DND-41 (cell line): ENCODE measurements at regions not wholly inside any gene's neighbourhood (a gene's known extent, or its start where the extent isn't known, plus 50 kb on each side); places are given as distances from the start of the nearest gene placed in this dataset.

Experiments
- EZH2 ChIP-seq: IDR thresholded peaks from 3 replicates; pipeline ENCODE4 v1.6.1; 2012; ENCODE audit warnings: borderline replicate concordance, low read depth, mild to moderate bottlenecking, moderate library complexity, low read length, inconsistent platforms; ENCODE audit not compliant: severe bottlenecking
- TF ChIP-seq, protein P1 (sequence below): IDR thresholded peaks from 2 replicates; pipeline ENCODE4 v1.5.1; 2012; ENCODE audit warnings: borderline replicate concordance, low read length, moderate library complexity, mild to moderate bottlenecking; ENCODE audit not compliant: poor library complexity, severe bottlenecking; ENCODE audit errors: extremely low read depth

DNA sequence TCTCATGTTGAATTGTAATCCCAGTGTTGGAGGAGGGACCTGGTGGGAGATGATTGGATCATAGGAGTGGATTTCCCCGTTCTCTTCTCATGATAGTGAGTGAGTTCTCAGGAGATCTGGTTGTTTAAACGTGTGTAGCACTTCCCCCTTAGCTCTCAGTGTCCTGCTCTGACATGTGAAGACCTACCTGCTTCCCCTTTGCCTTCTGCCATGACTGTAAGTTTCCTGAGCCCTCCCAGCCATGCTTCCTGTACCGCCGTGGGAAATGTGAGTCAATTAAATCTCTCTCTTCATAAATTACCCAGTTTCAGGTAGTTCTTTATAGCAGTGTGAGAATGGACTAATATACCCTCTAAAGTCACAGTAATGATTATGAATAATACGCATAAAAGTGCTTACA is 248.4 kb upstream of the LRRC7 start:
- TF ChIP-seq, protein P1, sequence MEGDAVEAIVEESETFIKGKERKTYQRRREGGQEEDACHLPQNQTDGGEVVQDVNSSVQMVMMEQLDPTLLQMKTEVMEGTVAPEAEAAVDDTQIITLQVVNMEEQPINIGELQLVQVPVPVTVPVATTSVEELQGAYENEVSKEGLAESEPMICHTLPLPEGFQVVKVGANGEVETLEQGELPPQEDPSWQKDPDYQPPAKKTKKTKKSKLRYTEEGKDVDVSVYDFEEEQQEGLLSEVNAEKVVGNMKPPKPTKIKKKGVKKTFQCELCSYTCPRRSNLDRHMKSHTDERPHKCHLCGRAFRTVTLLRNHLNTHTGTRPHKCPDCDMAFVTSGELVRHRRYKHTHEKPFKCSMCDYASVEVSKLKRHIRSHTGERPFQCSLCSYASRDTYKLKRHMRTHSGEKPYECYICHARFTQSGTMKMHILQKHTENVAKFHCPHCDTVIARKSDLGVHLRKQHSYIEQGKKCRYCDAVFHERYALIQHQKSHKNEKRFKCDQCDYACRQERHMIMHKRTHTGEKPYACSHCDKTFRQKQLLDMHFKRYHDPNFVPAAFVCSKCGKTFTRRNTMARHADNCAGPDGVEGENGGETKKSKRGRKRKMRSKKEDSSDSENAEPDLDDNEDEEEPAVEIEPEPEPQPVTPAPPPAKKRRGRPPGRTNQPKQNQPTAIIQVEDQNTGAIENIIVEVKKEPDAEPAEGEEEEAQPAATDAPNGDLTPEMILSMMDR: no peak
- TF ChIP-seq EZH2: no peak
